Lower leg skin (tissue), 3 donors: ENCODE measurements at regions not wholly inside any gene's neighbourhood (a gene's known extent, or its start where the extent isn't known, plus 50 kb on each side); places are given as distances from the start of the nearest gene placed in this dataset.

Source experiments
- POLR2A ChIP-seq, 2 donors: fragments of 450-650 bp; IDR thresholded peaks; one replicate each; pipeline ENCODE4 v1.6.1; 2016 to 2017; ENCODE audit warnings: antibody characterized with exemption in 2 of 2, mild to moderate bottlenecking in 1 of 2, moderate library complexity in 1 of 2
- TF ChIP-seq, protein P1 (sequence below), 3 donors: fragments of 450-650 bp; IDR thresholded peaks; one replicate each; pipeline ENCODE4 v1.5.1; 2016; ENCODE audit warnings: antibody characterized with exemption in 3 of 3, mild to moderate bottlenecking in 3 of 3, moderate library complexity in 2 of 3

DNA sequence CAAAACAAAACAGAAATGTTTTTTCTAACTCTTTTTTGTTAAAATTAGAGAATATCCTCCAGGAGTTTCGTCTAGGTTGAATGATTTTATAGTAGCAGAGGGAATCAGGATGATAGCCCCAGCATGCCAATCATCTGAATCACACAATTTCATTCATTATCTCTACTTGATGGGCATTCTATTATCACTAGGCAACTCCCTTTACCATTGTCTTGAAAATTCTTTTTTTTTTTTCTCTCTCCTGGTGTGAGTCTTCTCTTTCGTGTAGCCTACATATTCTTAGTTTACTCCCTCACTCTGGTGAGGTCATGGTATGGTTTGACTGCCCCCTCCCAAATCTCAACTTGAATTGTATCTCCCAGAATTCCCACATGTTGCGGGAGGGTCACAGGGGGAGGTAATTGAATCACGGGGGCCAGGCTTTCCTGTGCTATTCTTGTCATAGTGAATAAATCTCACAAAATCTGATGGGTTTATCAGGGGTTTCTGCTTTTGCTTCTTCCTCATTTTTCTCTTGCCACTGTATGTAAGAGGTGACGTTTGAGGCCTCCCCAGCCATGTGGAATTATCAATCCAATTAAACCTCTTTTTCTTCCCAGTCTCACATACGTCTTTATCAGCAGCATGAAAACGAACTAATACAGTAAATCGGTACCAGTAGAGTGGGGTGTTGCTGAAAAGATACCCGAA lies 105.0 kb downstream of the OTUD1 start:
- TF ChIP-seq POLR2A (IDR thresholded peaks at IDR 0.05), result no peak
- TF ChIP-seq, protein P1, sequence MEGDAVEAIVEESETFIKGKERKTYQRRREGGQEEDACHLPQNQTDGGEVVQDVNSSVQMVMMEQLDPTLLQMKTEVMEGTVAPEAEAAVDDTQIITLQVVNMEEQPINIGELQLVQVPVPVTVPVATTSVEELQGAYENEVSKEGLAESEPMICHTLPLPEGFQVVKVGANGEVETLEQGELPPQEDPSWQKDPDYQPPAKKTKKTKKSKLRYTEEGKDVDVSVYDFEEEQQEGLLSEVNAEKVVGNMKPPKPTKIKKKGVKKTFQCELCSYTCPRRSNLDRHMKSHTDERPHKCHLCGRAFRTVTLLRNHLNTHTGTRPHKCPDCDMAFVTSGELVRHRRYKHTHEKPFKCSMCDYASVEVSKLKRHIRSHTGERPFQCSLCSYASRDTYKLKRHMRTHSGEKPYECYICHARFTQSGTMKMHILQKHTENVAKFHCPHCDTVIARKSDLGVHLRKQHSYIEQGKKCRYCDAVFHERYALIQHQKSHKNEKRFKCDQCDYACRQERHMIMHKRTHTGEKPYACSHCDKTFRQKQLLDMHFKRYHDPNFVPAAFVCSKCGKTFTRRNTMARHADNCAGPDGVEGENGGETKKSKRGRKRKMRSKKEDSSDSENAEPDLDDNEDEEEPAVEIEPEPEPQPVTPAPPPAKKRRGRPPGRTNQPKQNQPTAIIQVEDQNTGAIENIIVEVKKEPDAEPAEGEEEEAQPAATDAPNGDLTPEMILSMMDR (IDR thresholded peaks at IDR 0.05), result no peak
